GM20000 (cell line): ENCODE measurements at regions not wholly inside any gene's neighbourhood (a gene's known extent, or its start where the extent isn't known, plus 50 kb on each side); places are given as distances from the start of the nearest gene placed in this dataset.

ENCODE experiments used
- DNase-seq: peaks from one replicate; pipeline ENCODE4 v3.0.0; 2012; ENCODE audit warnings: low spot score
- TF ChIP-seq, protein P1 (sequence below): IDR thresholded peaks from 2 replicates; pipeline ENCODE4 v1.5.1; 2012; ENCODE audit warnings: mild to moderate bottlenecking, control low read depth; ENCODE audit errors: extremely low read depth, missing control alignments

DNA sequence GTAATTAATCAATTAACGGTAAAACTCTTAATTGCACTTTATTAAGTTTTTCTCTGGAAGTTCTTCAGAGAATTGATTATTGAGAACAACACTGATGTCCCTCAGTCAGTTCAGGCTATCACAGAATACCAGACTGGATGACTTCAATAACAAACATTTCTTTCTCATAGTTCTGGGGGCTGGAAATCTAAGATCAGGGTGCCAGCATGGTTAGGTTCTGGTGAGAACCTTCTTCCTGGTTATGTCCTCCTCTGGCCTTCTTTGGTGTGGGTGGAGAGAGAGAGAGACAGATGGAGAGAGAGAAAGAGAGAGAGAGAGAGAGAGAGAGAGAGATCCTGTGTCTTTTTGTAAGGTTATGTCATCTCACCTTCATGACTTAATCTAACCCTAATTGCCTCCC is 71.4 kb upstream of the DAP start:
- TF ChIP-seq, protein P1, sequence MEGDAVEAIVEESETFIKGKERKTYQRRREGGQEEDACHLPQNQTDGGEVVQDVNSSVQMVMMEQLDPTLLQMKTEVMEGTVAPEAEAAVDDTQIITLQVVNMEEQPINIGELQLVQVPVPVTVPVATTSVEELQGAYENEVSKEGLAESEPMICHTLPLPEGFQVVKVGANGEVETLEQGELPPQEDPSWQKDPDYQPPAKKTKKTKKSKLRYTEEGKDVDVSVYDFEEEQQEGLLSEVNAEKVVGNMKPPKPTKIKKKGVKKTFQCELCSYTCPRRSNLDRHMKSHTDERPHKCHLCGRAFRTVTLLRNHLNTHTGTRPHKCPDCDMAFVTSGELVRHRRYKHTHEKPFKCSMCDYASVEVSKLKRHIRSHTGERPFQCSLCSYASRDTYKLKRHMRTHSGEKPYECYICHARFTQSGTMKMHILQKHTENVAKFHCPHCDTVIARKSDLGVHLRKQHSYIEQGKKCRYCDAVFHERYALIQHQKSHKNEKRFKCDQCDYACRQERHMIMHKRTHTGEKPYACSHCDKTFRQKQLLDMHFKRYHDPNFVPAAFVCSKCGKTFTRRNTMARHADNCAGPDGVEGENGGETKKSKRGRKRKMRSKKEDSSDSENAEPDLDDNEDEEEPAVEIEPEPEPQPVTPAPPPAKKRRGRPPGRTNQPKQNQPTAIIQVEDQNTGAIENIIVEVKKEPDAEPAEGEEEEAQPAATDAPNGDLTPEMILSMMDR, result no peak
- no peak for DNase-seq

DNA sequence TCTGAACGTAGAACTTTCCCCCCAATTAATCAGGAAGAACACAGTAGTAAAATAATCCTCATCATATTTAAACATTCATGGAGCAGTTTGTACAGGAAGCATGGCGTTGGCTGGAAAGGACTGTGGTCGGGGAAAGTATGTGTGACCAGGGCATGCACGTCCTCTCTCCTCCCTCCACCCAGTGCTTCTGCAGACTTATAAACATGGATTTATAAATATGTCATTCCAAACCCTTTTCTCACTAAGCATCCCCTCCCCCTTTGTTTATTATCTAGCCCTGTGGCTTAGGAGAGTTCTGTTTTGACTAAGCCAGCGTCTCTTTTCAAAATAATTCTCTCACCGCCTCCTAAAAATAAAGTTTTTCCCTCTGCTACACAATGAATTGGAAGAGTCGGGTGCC is 70.4 kb upstream of the DAP start:
- TF ChIP-seq, protein P1, result no peak
- DNase-seq, result no peak

DNA sequence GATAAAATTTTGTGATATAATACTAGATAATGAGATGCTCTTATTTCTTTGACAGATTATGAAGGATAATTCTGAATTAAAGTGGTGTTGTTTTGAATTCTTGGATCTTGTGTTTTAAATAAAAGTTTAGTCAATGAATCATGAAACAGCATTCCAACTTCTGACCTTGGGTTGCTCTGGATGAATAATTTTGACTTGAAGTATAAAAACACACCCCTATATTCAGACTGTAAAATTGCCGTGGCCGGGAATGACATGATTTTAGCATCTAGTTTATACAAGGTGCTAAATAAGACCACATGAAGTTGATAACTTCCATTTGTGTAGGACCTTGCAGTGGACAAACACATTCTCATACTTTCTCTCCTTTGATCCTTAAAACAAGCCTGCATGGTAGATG is 67.2 kb upstream of the DAP start:
- DNase-seq, result no peak
- TF ChIP-seq, protein P1, result no peak

DNA sequence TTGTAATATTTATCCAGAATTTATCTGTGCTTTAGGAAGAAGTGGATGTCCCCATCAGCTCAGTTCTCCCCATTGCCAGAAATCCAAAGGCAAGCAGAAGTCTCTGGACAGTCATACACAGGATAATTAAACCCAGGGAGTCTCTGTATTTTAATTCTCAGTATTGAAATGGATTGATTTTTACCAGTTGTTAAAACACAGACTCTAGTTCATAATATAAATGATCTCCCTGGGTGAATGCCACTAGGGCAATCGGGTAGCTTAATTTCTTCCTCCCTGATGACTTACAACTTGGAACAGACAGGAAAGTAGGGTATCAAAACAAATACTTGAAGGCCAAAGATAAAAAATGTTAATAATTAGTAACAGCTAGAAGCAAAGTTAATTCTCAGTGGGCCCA is 66.5 kb upstream of the DAP start:
- DNase-seq, result no peak
- TF ChIP-seq, protein P1, result no peak

DNA sequence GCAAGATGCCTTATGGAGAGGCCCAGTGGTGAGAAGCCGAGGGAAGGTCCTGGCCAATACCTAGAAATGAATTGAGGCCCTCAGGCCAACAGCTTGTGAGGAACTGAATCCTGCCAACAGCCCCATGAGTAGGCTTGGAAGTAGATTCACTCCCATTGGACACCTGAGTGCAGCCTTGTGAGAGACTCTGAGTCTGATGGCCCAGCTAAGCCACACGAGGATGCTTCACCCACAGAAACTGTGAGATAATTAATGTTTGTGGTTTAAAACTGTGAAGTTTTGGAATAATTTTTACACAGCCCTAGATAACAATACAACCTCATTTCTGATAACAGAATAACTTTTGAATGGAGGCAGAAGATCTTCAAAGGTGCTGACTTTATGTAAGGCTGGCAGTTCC is 65.9 kb upstream of the DAP start:
- DNase-seq, result no peak
- TF ChIP-seq, protein P1, result no peak

DNA sequence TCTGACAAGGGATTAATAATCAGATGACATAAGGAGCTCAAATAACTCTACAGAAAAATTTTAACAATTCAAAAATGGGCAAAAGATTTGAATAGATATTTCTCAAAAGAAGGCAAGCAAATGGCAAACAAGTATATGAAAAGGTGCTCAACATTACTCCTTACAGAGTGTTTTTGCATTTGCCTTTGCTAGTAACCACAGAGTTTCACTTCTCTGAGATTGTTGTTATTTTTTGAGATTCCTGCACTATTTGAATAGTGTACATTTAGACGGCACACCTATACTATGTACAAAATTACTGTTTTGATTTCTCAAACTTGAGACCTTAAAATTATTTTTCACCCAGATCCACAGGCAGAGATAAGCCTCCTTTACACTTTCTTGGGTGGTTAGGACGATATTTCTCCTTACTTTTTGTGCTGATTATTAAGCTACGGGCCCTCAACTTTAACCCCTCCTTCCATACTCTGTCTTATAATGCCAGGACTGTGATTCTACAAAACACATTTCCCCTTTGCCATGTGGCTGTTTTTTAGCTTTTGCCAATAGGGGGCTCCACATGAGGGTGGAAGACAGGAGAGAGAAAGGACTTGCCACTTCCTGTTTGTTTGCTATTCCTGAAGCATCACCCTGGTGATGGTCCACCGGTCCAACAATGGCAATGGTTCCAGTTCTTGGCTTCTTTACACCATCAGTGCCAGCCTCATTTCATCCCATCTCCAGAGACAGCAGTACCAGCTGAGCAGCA is 65.0 kb upstream of the DAP start:
- DNase-seq, result no peak
- TF ChIP-seq, protein P1, result no peak

DNA sequence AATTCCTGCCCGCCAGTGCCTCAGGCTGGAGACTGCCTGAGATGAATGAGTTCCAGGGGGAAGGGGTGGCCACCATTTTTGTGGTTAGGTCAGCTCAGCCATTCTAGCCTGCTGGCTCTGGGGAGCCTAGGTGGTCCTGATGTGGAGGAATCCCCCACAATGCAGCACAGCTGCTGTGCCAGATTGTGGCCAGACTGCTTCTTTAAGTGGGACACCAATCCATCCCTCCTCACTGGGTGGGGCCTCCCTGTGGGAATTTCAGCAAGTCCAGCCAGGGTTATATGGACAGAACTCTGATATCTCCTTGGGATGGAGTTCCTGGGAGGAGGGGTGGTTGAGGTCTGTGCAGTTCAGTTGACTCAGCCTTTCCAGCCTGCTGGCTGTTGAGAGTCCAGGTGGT is 51.2 kb upstream of the DAP start:
- TF ChIP-seq, protein P1, result no peak
- DNase-seq, result no peak
